Panc1 (cell line): ENCODE measurements at regions not wholly inside any gene's neighbourhood (a gene's known extent, or its start where the extent isn't known, plus 50 kb on each side); places are given as distances from the start of the nearest gene placed in this dataset.

Experiments used
- ATAC-seq: fragments of 200-7000 bp; cut with Tn5 transposase; 2 replicates; pipeline ENCODE4 v1.9.1; 2020; ENCODE audit warnings: mild to moderate bottlenecking, moderate library complexity
- BruUV-seq: library from RNA; stranded (reverse); fragments of 400-500 nt; replicated peaks from 2 replicates; lab custom pipeline; 2021; lab: Mats Ljungman, UMichigan
- CTCF ChIA-PET: fragments of 300-600 bp; sonication (Branson Sonifier 250); formaldehyde crosslinking; loops from one replicate; lab custom pipeline; 2022; ENCODE audit warnings: antibody characterized with exemption; lab: Charles Lee
- POLR2A ChIA-PET: fragments of 300-600 bp; sonication (Branson Sonifier 250); formaldehyde crosslinking; loops from one replicate; lab custom pipeline; 2022; ENCODE audit warnings: antibody characterized with exemption; lab: Charles Lee
- DNase-seq: peaks from one replicate; pipeline ENCODE4 v3.0.0-alpha.2; 2010; ENCODE audit warnings: low read depth, low spot score
- H3K27ac ChIP-seq: 2 replicates; pipeline ENCODE4 v1.5.1; 2011; ENCODE audit warnings: mild to moderate bottlenecking, low read length, inconsistent platforms
- H3K27me3 ChIP-seq: fragments of 200-500 bp; sonication (Bioruptor generic); 2 replicates; pipeline ENCODE4 v1.6.0; 2014; ENCODE audit warnings: low read length, inconsistent platforms; ENCODE audit not compliant: control insufficient read depth, insufficient read depth
- H3K36me3 ChIP-seq: fragments of 200-500 bp; sonication (Bioruptor generic); 2 replicates; pipeline ENCODE4 v1.5.1; 2014; ENCODE audit warnings: inconsistent platforms, mild to moderate bottlenecking, low read length, moderate library complexity; ENCODE audit not compliant: control insufficient read depth, insufficient read depth
- H3K4me1 ChIP-seq: 2 replicates; pipeline ENCODE4 v1.5.1; 2011; ENCODE audit warnings: inconsistent platforms, mild to moderate bottlenecking, low read length, moderate library complexity; ENCODE audit not compliant: control insufficient read depth, insufficient read depth
- H3K4me3 ChIP-seq, 2 experiments: 2 replicates each; pipeline ENCODE4 v1.5.1; 2011 to 2012; ENCODE audit warnings: low read depth in 2 of 2, low read length in 2 of 2, mild to moderate bottlenecking in 2 of 2, inconsistent platforms in 1 of 2, moderate library complexity in 1 of 2
- H3K9me3 ChIP-seq: fragments of 200-500 bp; sonication (Bioruptor generic); 2 replicates; pipeline ENCODE4 v1.5.1; 2014; ENCODE audit warnings: low read depth, mild to moderate bottlenecking, inconsistent platforms, low read length, moderate library complexity; ENCODE audit not compliant: control insufficient read depth, insufficient read depth
- CTCF ChIP-seq: fragments of 450-650 bp; IDR thresholded peaks from 2 replicates; pipeline ENCODE4 v1.5.1; 2017; ENCODE audit warnings: mild to moderate bottlenecking
- POLR2AphosphoS5 ChIP-seq: IDR thresholded peaks from 2 replicates; pipeline ENCODE4 v1.6.1; 2012; ENCODE audit warnings: mild to moderate bottlenecking, low read depth, low read length, moderate library complexity
- SIN3A ChIP-seq: IDR thresholded peaks from 2 replicates; pipeline ENCODE4 v1.6.1; 2012; ENCODE audit warnings: low read depth, mild to moderate bottlenecking, low read length, moderate library complexity, borderline replicate concordance; ENCODE audit not compliant: insufficient read depth
- TCF7L2 ChIP-seq: IDR thresholded peaks from 2 replicates; pipeline ENCODE4 v1.6.1; 2011; ENCODE audit warnings: mild to moderate bottlenecking, low read depth, low read length, inconsistent platforms
- in situ Hi-C: cut with HindIII; loops from 2 replicates; pipeline ENCODE4 v1.10.0; 2016; ENCODE audit warnings: low sequenced_read_pairs, low pct_unique_long_range_greater_than_20kb
- intact Hi-C: fragments of 100-400 bp; cut with micrococcal nuclease; formaldehyde crosslinking; loops from one replicate; pipeline ENCODE4 v1.10.0; 2022; ENCODE audit not compliant: unreplicated experiment
- TF ChIP-seq, protein P1 (sequence below), 2 experiments: IDR thresholded peaks; 2 replicates each; pipeline ENCODE4 v1.6.1; 2011 to 2012; ENCODE audit warnings: low read depth in 2 of 2, control low read depth in 1 of 2, low read length in 1 of 2, mild to moderate bottlenecking in 1 of 2, moderate library complexity in 1 of 2; ENCODE audit not compliant: insufficient read depth in 1 of 2

- ATAC-seq (no peak), DNase-seq (no peak)
- BruUV-seq: no TSS peak
- Histone ChIP-seq H3K9me3 (no peaks in the 10 kb centered on the region), H3K27me3 (no peaks in the 10 kb centered on the region; the same call in 1 of the 2 replicates), H3K4me3 (no peak overlapping the region), H3K36me3 (no peaks in the 10 kb centered on the region), H3K27ac (no peak overlapping the region), H3K4me1 (no peaks in the 10 kb centered on the region)
- intact Hi-C loops: no loop called here
- ChIA-PET CTCF (no interaction called here), POLR2A (interaction anchor here (0.5 kb wide), 1 partner anchor 1078 kb away, joined by 4 read pairs; no protein-coding TSS in a partner anchor)
- in situ Hi-C loops: no loop called here
- no peak for TF ChIP-seq TCF7L2
- TF ChIP-seq, protein P1, sequence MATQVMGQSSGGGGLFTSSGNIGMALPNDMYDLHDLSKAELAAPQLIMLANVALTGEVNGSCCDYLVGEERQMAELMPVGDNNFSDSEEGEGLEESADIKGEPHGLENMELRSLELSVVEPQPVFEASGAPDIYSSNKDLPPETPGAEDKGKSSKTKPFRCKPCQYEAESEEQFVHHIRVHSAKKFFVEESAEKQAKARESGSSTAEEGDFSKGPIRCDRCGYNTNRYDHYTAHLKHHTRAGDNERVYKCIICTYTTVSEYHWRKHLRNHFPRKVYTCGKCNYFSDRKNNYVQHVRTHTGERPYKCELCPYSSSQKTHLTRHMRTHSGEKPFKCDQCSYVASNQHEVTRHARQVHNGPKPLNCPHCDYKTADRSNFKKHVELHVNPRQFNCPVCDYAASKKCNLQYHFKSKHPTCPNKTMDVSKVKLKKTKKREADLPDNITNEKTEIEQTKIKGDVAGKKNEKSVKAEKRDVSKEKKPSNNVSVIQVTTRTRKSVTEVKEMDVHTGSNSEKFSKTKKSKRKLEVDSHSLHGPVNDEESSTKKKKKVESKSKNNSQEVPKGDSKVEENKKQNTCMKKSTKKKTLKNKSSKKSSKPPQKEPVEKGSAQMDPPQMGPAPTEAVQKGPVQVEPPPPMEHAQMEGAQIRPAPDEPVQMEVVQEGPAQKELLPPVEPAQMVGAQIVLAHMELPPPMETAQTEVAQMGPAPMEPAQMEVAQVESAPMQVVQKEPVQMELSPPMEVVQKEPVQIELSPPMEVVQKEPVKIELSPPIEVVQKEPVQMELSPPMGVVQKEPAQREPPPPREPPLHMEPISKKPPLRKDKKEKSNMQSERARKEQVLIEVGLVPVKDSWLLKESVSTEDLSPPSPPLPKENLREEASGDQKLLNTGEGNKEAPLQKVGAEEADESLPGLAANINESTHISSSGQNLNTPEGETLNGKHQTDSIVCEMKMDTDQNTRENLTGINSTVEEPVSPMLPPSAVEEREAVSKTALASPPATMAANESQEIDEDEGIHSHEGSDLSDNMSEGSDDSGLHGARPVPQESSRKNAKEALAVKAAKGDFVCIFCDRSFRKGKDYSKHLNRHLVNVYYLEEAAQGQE (IDR thresholded peaks at IDR 0.05; ENCODE audit: insufficient read depth in 1 of 2, low read depth in 2 of 2, low read length in 1 of 2): no peak
- TF ChIP-seq POLR2AphosphoS5: no peak
- no peak for TF ChIP-seq SIN3A
- TF ChIP-seq CTCF: no peak
Measured at GRCh38 chr2:120541972-120542670, 193.5 kb upstream of the GLI2 start.

- no peak for DNase-seq
- no TSS peak for BruUV-seq
- intact Hi-C loops: no loop called here
- no peaks in the 10 kb centered on the region for H3K36me3 ChIP-seq
- no peak for TF ChIP-seq CTCF
- TF ChIP-seq SIN3A: no peak
- no peak for TF ChIP-seq TCF7L2
- TF ChIP-seq, protein P1 (IDR thresholded peaks at IDR 0.05; ENCODE audit: insufficient read depth in 1 of 2, low read depth in 2 of 2, low read length in 1 of 2): no peak
- TF ChIP-seq POLR2AphosphoS5: no peak
- CTCF ChIA-PET: no interaction called here
- H3K4me3 ChIP-seq: no peak overlapping the region
- H3K27ac ChIP-seq: no peak overlapping the region
- no peaks in the 10 kb centered on the region for H3K4me1 ChIP-seq
- POLR2A ChIA-PET: no interaction called here
- no peaks in the 10 kb centered on the region; the same call in 1 of the 2 replicates for H3K27me3 ChIP-seq
- ATAC-seq: no peak
- H3K9me3 ChIP-seq: no peaks in the 10 kb centered on the region
- in situ Hi-C loops: no loop called here
Measured at GRCh38 chr2:120542911-120543527, 192.6 kb upstream of the GLI2 start.
